ENCODE measurements at regions not wholly inside any gene's neighbourhood (a gene's known extent, or its start where the extent isn't known, plus 50 kb on each side); places are given as distances from the start of the nearest gene placed in this dataset.
"Not testable (repeated sequence)": the region's sequence is repeated elsewhere in the genome, so short reads cannot be mapped to it uniquely, and the experiment has no call there.

- DNase-seq, result not testable (repeated sequence)
Observed at GRCh38 chr6:86603364-86603763, 334.0 kb upstream of the HTR1E start.

GRCh38 chr6:86602093-86602492 lies 335.2 kb upstream of the HTR1E start:
- DNase-seq, result not testable (repeated sequence)

DNA sequence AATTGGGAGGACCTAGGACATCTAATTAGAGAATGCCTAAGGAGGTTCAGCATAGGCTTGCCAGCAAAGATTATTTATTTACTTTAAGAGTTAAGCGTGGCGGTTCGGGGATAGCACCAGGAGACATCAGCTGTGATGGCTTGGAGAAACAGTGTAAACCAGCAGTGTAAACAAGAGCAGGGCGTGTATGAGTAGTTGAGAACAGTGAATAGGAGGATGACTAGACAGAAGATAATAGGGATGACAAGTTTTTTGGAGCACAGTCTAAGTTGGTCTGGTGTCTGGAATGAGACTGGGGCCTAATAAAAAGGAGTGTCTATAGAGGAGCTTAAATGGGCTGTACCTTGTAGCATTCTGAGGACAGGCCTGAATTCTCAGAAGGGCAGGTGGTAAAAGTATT lies 338.4 kb upstream of the HTR1E start:
- DNase-seq, result not testable (repeated sequence)

DNA sequence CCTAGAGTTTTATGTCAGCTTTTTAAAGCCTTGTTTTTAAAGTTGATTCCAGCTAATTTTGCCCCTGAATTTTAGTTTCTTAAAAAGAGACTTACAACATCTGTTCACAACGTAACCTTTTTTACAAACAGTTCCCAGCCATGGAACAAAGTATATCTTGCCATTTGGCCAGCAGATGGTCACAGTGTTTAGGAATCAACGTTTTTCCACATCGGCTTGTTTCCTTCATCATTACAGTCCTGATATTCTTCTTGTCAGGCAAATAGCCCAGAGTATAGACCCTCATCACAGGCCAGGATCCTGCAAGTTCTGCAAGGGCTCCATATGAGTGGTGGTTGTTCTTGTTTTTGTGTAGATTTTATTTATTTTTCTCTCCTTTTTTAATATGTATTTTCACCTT lies 341.7 kb upstream of the HTR1E start:
- no peak for DNase-seq

GRCh38 chr6:86586195-86586594 lies 351.1 kb upstream of the HTR1E start:
- no peak for DNase-seq

GRCh38 chr6:86581833-86582232 lies 355.5 kb upstream of the HTR1E start:
- DNase-seq, result no peak

DNA sequence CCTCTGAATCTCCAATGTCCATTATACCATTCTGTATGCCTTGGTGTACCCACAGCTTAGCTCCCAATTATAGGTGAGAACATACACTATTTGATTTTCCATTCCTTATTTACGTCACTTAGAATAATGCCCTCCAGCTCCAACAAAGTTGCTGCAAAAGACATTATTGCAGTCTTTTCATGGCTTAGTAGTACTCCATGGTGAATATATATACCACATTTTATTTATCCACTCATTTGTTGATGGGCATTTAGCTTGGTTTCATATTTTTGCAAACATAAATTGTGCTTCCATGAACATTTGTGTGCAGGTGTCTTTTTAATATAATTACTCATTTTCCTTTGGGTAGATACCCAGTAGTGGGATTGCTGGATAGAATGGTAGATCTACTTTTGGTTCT lies 374.1 kb upstream of the HTR1E start:
- no peak for DNase-seq

DNA sequence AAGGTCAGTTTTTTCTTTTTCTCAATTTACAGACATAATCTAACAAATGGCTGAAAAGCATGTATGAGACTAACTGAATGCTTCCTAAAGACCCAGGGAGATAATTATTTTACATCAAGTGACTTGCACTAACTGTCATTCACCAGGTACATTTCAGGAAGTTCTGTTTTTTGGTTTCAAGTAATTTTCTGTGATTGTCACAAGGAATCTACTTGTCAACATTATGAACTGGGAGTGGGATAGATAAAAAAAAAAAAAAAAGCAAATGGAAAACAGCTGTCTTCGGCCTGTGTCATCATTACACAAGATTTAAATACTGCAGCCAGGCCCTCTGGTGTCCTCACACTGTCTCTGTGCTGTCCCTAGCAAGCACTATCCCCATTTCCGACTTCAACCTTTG lies 379.0 kb upstream of the HTR1E start:
- DNase-seq, result no peak

DNA sequence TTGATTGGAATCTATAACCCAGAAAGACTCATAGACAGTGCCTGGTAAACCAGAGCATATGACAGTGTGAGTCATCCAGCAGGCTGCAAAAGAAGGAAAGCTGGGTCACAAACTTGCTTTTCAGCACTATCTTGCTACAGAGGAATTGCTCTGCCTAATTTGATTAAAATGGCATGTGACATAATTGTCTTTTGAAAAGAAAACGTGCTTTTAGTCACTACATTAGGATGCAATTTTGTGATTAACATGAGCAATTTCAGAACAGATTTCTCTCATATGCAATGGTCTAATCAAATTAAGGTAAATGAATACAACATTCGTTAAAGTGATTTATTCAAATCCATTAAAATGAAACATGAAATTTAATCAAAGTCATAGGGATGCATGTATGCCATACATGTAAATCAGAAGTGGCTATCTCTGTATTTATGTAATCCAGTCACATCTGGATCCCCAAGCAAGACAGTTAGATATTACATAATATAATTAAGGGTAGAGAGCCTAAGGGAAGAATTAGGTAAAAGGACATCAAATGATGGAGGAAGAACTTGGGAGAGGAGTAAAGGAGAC lies 400.0 kb upstream of the HTR1E start:
- no peak for DNase-seq

DNA sequence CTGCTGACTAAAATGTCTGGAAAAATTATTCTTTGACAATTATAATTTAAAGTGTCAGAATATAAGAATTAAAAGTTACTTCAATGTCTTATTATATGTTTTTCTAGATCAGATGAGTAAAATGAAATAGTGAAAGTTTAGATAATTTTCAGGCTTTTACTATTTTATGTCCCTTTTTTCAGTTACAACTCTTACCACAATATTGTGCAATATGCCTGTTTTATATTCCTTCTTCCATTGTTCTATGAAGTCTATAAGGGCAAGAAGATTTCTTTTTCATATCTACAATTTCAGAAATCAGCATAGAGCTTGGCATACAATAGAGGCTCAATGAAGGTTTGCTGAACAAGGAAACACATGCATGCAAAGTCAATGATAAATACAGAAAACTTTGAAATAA lies 401.2 kb upstream of the HTR1E start:
- no peak for DNase-seq

DNA sequence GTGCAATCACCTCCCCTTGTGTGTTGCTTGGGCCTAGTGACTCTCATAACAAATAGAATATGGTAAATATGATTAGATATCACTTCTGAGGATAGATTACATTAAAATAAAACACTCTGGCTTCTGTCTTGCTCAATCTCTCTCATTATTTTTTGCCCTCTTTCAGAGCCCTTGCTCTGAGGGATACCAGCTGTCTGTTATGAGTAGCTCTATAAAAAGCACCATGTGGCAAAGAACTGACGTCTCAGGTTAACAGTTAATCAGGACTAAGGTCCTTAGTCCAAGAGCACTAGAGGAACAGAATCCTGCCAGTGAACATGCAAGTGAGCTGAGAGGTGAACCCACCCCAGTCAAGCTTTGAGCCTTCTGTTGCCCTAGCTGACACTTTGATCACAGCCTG lies 402.2 kb upstream of the HTR1E start:
- DNase-seq, result no peak

- no peak for DNase-seq
Observed at GRCh38 chr6:86529635-86530034, 407.7 kb upstream of the HTR1E start.

GRCh38 chr6:86526238-86526637 lies 411.1 kb upstream of the HTR1E start:
- DNase-seq, result no peak

GRCh38 chr6:86516087-86516486 lies 421.2 kb upstream of the HTR1E start:
- no peak for DNase-seq

DNA sequence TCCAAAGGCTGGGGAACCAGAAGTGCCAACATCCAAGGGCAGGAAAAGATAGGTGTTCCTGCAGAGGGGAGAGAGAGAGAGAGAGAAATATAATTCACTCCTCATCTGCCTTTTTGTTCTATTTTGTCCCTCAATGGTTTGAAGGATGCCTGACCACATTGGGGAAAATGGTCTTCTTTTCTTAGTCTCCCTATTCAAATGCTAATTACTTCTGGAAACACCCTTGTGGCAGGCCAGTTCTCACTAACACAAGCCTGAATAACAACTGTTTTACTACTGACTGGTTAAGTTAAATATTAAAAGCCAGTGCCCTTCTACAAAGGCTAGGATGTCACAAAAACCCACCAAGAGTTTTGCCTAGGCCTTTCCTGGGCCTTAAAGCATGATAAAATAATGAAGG lies 425.4 kb upstream of the HTR1E start:
- DNase-seq, result no peak

DNA sequence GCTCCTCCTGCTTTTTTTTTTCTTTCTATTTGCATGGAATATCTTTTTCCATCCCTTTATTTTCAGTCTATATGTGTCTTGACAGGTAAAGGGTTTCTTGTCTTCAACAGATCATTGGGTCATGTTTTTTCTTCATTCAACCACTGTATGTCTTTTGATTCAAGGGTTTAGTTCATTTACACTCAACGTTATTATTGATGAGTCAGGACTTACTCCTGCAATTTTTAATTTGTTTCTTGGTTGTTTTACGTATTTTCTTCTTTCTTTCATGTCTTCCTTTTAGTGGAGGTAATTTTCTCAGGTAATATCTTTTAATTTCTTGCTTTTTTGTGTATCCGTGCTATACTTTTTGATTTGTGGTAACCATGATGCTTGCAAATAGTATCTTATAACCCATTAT lies 429.1 kb upstream of the HTR1E start:
- DNase-seq, result no peak

DNA sequence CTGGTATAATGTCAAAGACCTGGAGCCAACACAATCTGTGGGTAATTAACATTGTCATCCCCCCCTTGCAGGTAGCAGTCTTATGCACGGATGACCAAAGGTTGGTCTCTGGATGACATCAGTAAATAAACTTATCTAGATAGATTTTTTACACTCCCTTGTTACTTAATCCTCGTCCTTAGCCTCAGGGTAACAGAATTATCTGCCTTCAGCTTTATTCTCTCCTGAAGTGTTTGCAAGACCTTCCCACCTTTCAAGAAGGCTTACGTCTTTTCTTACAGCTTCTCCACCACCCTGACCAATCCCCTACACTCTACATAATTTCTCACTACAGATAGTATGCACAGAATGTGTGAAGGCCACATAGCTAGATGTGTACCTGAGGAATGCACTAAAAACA lies 434.8 kb upstream of the HTR1E start:
- DNase-seq, result no peak

GRCh38 chr6:86500035-86500434 lies 437.3 kb upstream of the HTR1E start:
- no peak for DNase-seq

GRCh38 chr6:86489042-86489441 lies 448.3 kb upstream of the HTR1E start:
- DNase-seq, result not testable (repeated sequence)

- no peak for DNase-seq
Observed at GRCh38 chr6:86487660-86488221, 449.6 kb upstream of the HTR1E start.

DNA sequence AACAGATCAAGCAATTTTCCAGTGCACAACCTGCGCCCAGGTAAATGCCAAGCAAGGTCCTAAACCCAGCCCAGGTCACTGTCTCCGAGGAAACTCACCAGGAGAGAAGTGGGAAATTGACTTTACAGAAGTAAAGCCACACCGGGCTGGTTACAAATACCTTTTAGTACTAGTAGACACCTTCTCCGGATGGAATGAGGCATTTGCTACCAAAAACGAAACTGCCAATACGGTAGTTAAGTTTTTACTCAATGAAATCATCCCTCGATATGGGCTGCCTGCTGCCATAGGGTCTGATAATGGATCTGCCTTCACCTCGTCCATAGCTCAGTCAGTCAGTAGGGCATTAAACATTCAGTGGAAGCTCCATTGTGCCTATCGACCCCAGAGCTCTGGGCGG lies 459.0 kb upstream of the HTR1E start:
- not testable (repeated sequence) for DNase-seq

GRCh38 chr6:86477500-86478148 lies 459.7 kb upstream of the HTR1E start:
- DNase-seq, result no peak

DNA sequence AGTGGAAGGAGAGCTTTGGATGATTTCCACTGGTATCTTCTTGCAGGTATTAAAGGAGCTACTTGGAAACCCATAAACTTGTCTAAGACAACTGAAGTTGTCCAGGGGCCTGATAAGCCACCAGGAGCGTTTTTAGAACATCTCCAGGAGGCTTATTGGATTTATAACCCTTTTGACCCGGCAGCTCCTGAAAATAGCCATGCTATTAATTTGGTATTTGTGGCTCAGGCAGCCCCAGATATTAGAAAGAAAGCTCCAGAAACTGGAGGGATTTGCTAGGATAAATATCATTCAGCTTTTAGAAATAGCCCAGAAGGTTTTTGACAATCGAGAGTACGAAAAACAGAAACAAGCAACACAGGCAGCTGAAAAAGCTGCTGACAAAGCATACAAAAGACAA lies 461.0 kb upstream of the HTR1E start:
- DNase-seq, result no peak

GRCh38 chr6:86474081-86474480 lies 463.2 kb upstream of the HTR1E start:
- no peak for DNase-seq

DNA sequence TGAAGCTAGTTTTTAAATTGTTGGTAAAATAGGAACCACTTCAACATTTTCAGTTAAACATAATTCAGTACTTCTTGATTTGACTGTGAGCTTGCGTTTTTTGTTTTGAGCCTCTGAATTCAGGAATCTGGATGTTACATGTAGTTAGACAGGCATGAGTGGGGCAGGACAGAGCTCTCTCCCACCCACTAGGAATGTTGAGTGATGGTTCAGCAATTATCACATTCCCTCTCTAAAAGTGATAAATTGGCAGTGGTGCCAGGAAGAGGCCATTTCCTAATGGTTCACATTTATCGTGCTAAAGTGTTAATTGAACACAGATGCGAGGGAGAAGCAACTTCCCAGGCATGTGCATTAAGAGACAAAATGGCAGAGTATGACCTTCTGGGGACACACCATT lies 465.5 kb upstream of the HTR1E start:
- no peak for DNase-seq

Data from NCI-H226 (cell line).